ENCODE measurements at regions not wholly inside any gene's neighbourhood (a gene's known extent, or its start where the extent isn't known, plus 50 kb on each side); places are given as distances from the start of the nearest gene placed in this dataset.

DNA sequence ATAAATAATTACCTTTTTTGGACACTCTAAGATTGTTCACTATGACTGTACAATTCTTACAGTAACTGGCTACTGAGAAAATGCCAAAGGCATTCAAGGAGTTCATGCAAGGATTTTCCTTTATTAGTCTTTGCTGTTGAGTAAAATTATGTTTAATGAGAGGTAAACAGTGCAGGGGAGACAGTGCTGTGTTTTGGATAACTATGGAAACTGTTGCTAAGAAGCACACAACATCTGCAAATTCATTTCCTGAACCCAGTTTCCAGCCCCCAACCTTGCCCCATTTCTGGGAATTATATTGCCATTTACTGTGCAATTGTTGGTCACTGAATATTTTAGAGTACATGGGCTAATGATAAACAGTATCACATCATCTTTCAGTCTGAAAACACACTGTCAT, 1005.8 kb downstream of the TRHDE start:
- H3K27ac ChIP-seq = no peak overlapping the region
- no peak overlapping the region for H3K4me3 ChIP-seq
- no peaks in the 10 kb centered on the region for H3K9me3 ChIP-seq
- no peak for TF ChIP-seq POLR2A (IDR thresholded peaks at IDR 0.05)
- TF ChIP-seq CTCF (IDR thresholded peaks at IDR 0.05) = no peak
- no peak for DNase-seq
- no peaks in the 10 kb centered on the region for H3K4me1 ChIP-seq
- intact Hi-C loops (cut with DNase I; ENCODE audit: low total_unique reads) = no loop called here
- no peaks in the 10 kb centered on the region for H3K27me3 ChIP-seq
- no peaks in the 10 kb centered on the region for H3K36me3 ChIP-seq (ENCODE audit: low read depth, missing control alignments)

- no peaks in the 10 kb centered on the region for H3K4me1 ChIP-seq
- no peak for DNase-seq
- TF ChIP-seq CTCF (IDR thresholded peaks at IDR 0.05) (no peak), POLR2A (IDR thresholded peaks at IDR 0.05) (no peak)
- 85 to 92% methylated on average over 2 of the region's 2 CpGs for WGBS, 2 donors
- H3K9me3 ChIP-seq = no peaks in the 10 kb centered on the region
- intact Hi-C loops (cut with DNase I; ENCODE audit: low total_unique reads) = no loop called here
- no peak overlapping the region for H3K27ac ChIP-seq
- H3K27me3 ChIP-seq = no peaks in the 10 kb centered on the region
- no peak overlapping the region for H3K4me3 ChIP-seq
- H3K36me3 ChIP-seq (ENCODE audit: low read depth, missing control alignments) = no peaks in the 10 kb centered on the region
These were observed 1029.4 kb downstream of the TRHDE start for GRCh38 chr12:73301530-73301929.

DNA sequence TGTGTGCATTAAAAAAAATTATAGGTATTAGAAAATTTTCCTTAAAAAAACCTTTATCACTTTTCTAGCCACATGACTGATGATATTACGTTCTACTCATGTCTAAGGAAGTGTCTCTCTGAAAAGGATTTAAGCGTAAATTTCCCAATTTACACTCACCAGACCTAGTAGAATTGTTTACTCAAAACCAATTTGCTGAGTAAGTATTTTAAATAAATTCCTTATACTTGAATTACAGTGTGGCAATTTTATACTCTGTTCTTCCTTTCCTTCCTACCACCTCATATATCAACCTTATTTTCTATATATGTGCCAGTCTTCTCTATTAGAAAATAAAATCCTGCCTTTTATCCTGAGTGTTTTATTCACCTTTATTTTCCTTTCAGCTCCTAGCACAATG, 1035.1 kb downstream of the TRHDE start:
- no peaks in the 10 kb centered on the region for H3K4me1 ChIP-seq
- intact Hi-C loops (cut with DNase I; ENCODE audit: low total_unique reads) = no loop called here
- no peaks in the 10 kb centered on the region for H3K27me3 ChIP-seq
- whole genome bisulfite sequencing, 2 donors = 81 to 86% methylated on average over 2 of the region's 2 CpGs
- no peak overlapping the region for H3K27ac ChIP-seq
- H3K9me3 ChIP-seq = no peaks in the 10 kb centered on the region
- TF ChIP-seq CTCF (IDR thresholded peaks at IDR 0.05) (no peak), POLR2A (IDR thresholded peaks at IDR 0.05) (no peak)
- no peak for DNase-seq
- no peaks in the 10 kb centered on the region for H3K36me3 ChIP-seq (ENCODE audit: low read depth, missing control alignments)
- no peak overlapping the region for H3K4me3 ChIP-seq

GRCh38 chr12:73308079-73308478, 1035.9 kb downstream of the TRHDE start:
- 52 to 55% methylated on average over 1 of the region's 1 CpG for WGBS, 2 donors
- H3K27ac ChIP-seq = no peak overlapping the region
- TF ChIP-seq CTCF (IDR thresholded peaks at IDR 0.05) = no peak
- TF ChIP-seq POLR2A (IDR thresholded peaks at IDR 0.05) = no peak
- intact Hi-C loops (cut with DNase I; ENCODE audit: low total_unique reads) = no loop called here
- no peaks in the 10 kb centered on the region for H3K4me1 ChIP-seq
- no peaks in the 10 kb centered on the region for H3K9me3 ChIP-seq
- DNase-seq = no peak
- H3K4me3 ChIP-seq = no peak overlapping the region
- no peaks in the 10 kb centered on the region for H3K27me3 ChIP-seq
- no peaks in the 10 kb centered on the region for H3K36me3 ChIP-seq (ENCODE audit: low read depth, missing control alignments)

DNA sequence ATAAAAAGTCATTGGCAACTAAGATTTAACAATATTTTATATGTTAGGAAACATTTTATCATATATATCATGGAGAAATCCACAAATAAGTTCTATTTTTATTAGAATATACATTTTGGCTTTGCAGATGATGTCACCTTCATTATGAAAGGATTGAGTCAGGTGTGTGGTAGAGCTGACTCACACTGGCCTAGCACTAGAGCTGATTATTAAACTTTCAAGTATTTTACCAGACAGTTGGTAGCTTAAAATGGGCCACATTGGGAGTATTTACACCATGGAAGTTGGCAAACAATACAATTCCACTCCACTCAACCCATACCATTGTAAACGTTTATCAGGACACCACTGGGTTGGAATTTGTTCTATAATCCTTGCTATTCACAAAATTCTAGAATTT, 1036.6 kb downstream of the TRHDE start:
- H3K9me3 ChIP-seq = no peaks in the 10 kb centered on the region
- intact Hi-C loops (cut with DNase I; ENCODE audit: low total_unique reads) = no loop called here
- TF ChIP-seq POLR2A (IDR thresholded peaks at IDR 0.05) = no peak
- TF ChIP-seq CTCF (IDR thresholded peaks at IDR 0.05) = no peak
- H3K27ac ChIP-seq = no peak overlapping the region
- no peaks in the 10 kb centered on the region for H3K4me1 ChIP-seq
- H3K27me3 ChIP-seq = no peaks in the 10 kb centered on the region
- no peaks in the 10 kb centered on the region for H3K36me3 ChIP-seq (ENCODE audit: low read depth, missing control alignments)
- DNase-seq = no peak
- WGBS, 2 donors = 61 to 68% methylated on average over 1 of the region's 1 CpG
- H3K4me3 ChIP-seq = no peak overlapping the region

Measured in testis (tissue), 2 donors.